DLD1 (cell line): ENCODE measurements at regions not wholly inside any gene's neighbourhood (a gene's known extent, or its start where the extent isn't known, plus 50 kb on each side); places are given as distances from the start of the nearest gene placed in this dataset.

Source experiments
- in situ Hi-C: cut with HindIII; loops from 2 replicates; pipeline ENCODE4 v1.10.0; 2017; ENCODE audit warnings: low sequenced_read_pairs

GRCh38 chr17:68812876-68813584 is 142.2 kb downstream of the ABCA8 start:
- in situ Hi-C loops = no loop called here

GRCh38 chr17:68809148-68809547 is 146.0 kb downstream of the ABCA8 start:
- in situ Hi-C loops = loop anchor here (10.0 kb wide), 1 partner anchor 566 kb away; no protein-coding TSS in a partner anchor

- in situ Hi-C loops = loop anchor here (10.0 kb wide), 1 partner anchor 567 kb away; no protein-coding TSS in a partner anchor
Measured at GRCh38 chr17:68807998-68808772, 147.0 kb downstream of the ABCA8 start.

GRCh38 chr17:68805609-68806008 is 149.6 kb downstream of the ABCA8 start:
- in situ Hi-C loops = loop anchor here (10.0 kb wide), 1 partner anchor 569 kb away; no protein-coding TSS in a partner anchor

GRCh38 chr17:68804777-68805520 is 150.2 kb downstream of the ABCA8 start:
- in situ Hi-C loops = loop anchor here (10.0 kb wide), 1 partner anchor 570 kb away; no protein-coding TSS in a partner anchor

GRCh38 chr17:68803164-68803929 is 151.8 kb downstream of the ABCA8 start:
- in situ Hi-C loops = loop anchor here (10.0 kb wide), 1 partner anchor 571 kb away; no protein-coding TSS in a partner anchor

- in situ Hi-C loops = loop anchor here (10.0 kb wide), 1 partner anchor 573 kb away; no protein-coding TSS in a partner anchor
Measured at GRCh38 chr17:68801335-68802247, 153.6 kb downstream of the ABCA8 start.

GRCh38 chr17:68800751-68801150 is 154.4 kb downstream of the ABCA8 start:
- in situ Hi-C loops = loop anchor here (10.0 kb wide), 1 partner anchor 574 kb away; no protein-coding TSS in a partner anchor

- in situ Hi-C loops = no loop called here
Measured at GRCh38 chr17:68794636-68795434, 160.4 kb downstream of the ABCA8 start.

- in situ Hi-C loops = no loop called here
Measured at GRCh38 chr17:68792873-68793272, 162.3 kb downstream of the ABCA8 start.

GRCh38 chr17:68792042-68792685 is 163.0 kb downstream of the ABCA8 start:
- in situ Hi-C loops = no loop called here

GRCh38 chr17:68790931-68791330 is 164.3 kb downstream of the ABCA8 start:
- in situ Hi-C loops = no loop called here

GRCh38 chr17:68790492-68790891 is 164.7 kb downstream of the ABCA8 start:
- in situ Hi-C loops = no loop called here

- in situ Hi-C loops = no loop called here
Measured at GRCh38 chr17:68789203-68789962, 165.8 kb downstream of the ABCA8 start.

GRCh38 chr17:68785565-68786486 is 169.4 kb downstream of the ABCA8 start:
- in situ Hi-C loops = no loop called here

- in situ Hi-C loops = no loop called here
Measured at GRCh38 chr17:68784431-68784830, 170.8 kb downstream of the ABCA8 start.
